ENCODE measurements at regions not wholly inside any gene's neighbourhood (a gene's known extent, or its start where the extent isn't known, plus 50 kb on each side); places are given as distances from the start of the nearest gene placed in this dataset.

GRCh38 chr11:62062223-62062861 lies 61.5 kb upstream of the INCENP start:
- ChIA-PET CTCF (interaction anchor here (1.2 to 1.7 kb wide), 2 partner anchors 20 to 46 kb away, joined by 4 to 5 read pairs; no protein-coding TSS in a partner anchor), POLR2A (no interaction called here)
- TF ChIP-seq POLR2AphosphoS5 (IDR thresholded peaks at IDR 0.05; ENCODE audit: insufficient read depth, low read depth, low read length) (no peak), GATA2 (IDR thresholded peaks at IDR 0.05; ENCODE audit: insufficient read depth, insufficient read length, low read depth, low read length) (no peak)
- intact Hi-C loops (cut with micrococcal nuclease) (no loop called here), dilution Hi-C loops (cut with MboI; ENCODE audit: extremely low pct_ligation_motif_present, low sequenced_read_pairs) (no loop called here)
- Histone ChIP-seq H3K27me3 (ENCODE audit: control insufficient read depth in 2 of 2, insufficient read depth in 2 of 2, low read length in 2 of 2) (peaks cover 0 to 2% of the 10 kb centered on the region in 2 experiments), H3K4me2 (ENCODE audit: insufficient read depth, low read length) (no peak overlapping the region), H3K4me3 (replicated peaks in 1 of 3; ENCODE audit: insufficient read depth in 1 of 3, low read depth in 1 of 3, low read length in 3 of 3) (no peak overlapping the region), H3K36me3 (ENCODE audit: control insufficient read depth in 2 of 2, extremely low read depth in 1 of 2, insufficient read depth in 2 of 2, low read length in 2 of 2) (no peaks in the 10 kb centered on the region), H2AFZ (ENCODE audit: low read depth, low read length) (no peak overlapping the region), H3K4me1 (ENCODE audit: control insufficient read depth, extremely low read depth, insufficient read depth, low read length) (no peaks in the 10 kb centered on the region), H3K9ac (replicated peaks; ENCODE audit: extremely low read depth, insufficient read depth, low read length) (no peak overlapping the region), H3K9me1 (replicated peaks; ENCODE audit: control insufficient read depth, extremely low read depth, insufficient read depth, low read length) (no peaks in the 10 kb centered on the region), H3K27ac (ENCODE audit: insufficient read depth, low read depth, low read length) (no peak overlapping the region), H4K20me1 (replicated peaks; ENCODE audit: control insufficient read depth, extremely low read depth, insufficient read depth, low read length) (no peaks in the 10 kb centered on the region), H3K9me3 (replicated peaks; ENCODE audit: control insufficient read depth, insufficient read depth, low read length) (no peaks in the 10 kb centered on the region), H3K79me2 (ENCODE audit: control insufficient read depth, insufficient read depth, low read length) (no peaks in the 10 kb centered on the region)
- BruUV-seq (replicated peaks), result no TSS peak
- DNase-seq (ENCODE audit: low read depth, low spot score), result no peak
- no peak for FAIRE-seq

DNA sequence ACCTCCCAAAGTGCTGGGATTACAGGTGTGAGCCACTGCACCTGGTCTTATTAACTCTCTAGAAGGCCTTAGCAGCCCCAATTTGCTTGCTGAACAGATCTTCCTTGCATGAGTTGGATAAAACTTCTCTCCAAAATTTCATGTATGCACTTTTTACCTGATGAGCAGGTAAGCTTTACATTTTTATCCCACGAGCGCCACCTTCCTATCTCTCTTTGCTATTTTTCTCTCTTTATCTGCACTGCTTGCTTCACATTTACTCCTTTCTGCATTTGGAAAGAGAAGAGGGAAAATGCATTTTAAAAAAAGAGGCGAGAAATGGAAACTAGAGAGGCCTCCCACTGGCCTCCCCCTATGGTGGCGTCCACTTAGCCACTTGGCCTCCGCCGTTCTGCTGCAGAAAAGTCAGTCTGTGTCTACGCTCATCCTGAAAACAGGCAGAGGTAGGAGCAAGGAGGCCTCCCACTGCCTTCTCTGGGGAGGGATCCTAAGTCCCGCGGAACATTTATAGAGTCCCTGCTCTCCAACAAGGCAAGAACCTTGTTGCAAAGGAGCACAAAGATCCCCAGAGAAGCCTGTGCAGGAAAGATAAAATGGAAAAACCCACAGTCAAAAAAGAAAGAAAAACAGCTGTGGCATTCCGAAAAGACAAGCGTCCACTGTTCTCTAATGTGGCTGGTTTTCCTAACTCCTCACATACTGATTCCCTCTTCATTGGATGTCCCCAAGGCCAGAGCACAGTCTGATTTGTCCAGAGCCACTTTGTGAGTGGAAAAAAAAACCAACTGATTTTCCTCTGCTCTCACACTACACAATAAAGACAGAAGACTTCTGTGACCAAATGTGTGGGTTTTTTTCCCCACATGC lies 62.2 kb upstream of the INCENP start:
- Histone ChIP-seq H3K27ac (ENCODE audit: insufficient read depth, low read depth, low read length) (no peak overlapping the region), H3K4me2 (ENCODE audit: insufficient read depth, low read length) (no peak overlapping the region), H3K9ac (replicated peaks; ENCODE audit: extremely low read depth, insufficient read depth, low read length) (no peak overlapping the region), H3K9me3 (replicated peaks; ENCODE audit: control insufficient read depth, insufficient read depth, low read length) (no peaks in the 10 kb centered on the region), H3K36me3 (ENCODE audit: control insufficient read depth in 2 of 2, extremely low read depth in 1 of 2, insufficient read depth in 2 of 2, low read length in 2 of 2) (no peaks in the 10 kb centered on the region), H3K9me1 (replicated peaks; ENCODE audit: control insufficient read depth, extremely low read depth, insufficient read depth, low read length) (no peaks in the 10 kb centered on the region), H2AFZ (ENCODE audit: low read depth, low read length) (no peak overlapping the region), H3K79me2 (ENCODE audit: control insufficient read depth, insufficient read depth, low read length) (no peaks in the 10 kb centered on the region), H3K4me3 (replicated peaks in 1 of 3; ENCODE audit: insufficient read depth in 1 of 3, low read depth in 1 of 3, low read length in 3 of 3) (no peak overlapping the region), H4K20me1 (replicated peaks; ENCODE audit: control insufficient read depth, extremely low read depth, insufficient read depth, low read length) (no peaks in the 10 kb centered on the region), H3K27me3 (ENCODE audit: control insufficient read depth in 2 of 2, insufficient read depth in 2 of 2, low read length in 2 of 2) (no peaks in the 10 kb centered on the region), H3K4me1 (ENCODE audit: control insufficient read depth, extremely low read depth, insufficient read depth, low read length) (no peaks in the 10 kb centered on the region)
- dilution Hi-C loops (cut with MboI; ENCODE audit: extremely low pct_ligation_motif_present, low sequenced_read_pairs) (no loop called here), intact Hi-C loops (cut with micrococcal nuclease) (no loop called here)
- CTCF ChIA-PET, result interaction anchor here (1.2 to 1.7 kb wide), 2 partner anchors 20 to 47 kb away, joined by 4 to 5 read pairs; no protein-coding TSS in a partner anchor
- FAIRE-seq (no peak), DNase-seq (ENCODE audit: low read depth, low spot score) (no peak)
- POLR2A ChIA-PET, result no interaction called here
- TF ChIP-seq MYC (IDR thresholded peaks at IDR 0.05; ENCODE audit: low read depth, low read length) (no peak), MAX (IDR thresholded peaks at IDR 0.05; ENCODE audit: insufficient read depth, insufficient read length) (no peak), POLR2A (IDR thresholded peaks at IDR 0.05; ENCODE audit: low read depth, low read length) (no peak), EZH2 (IDR thresholded peaks at IDR 0.05; ENCODE audit: borderline replicate concordance, low read depth, low read length, severe bottlenecking) (no peak), CTCF (IDR thresholded peaks at IDR 0.05; ENCODE audit: extremely low read depth in 1 of 2, insufficient read depth in 1 of 2, low read depth in 1 of 2, low read length in 2 of 2) (no peak)
- BruUV-seq (replicated peaks), result no TSS peak

Data from endothelial cell of umbilical vein (primary cell).